ENCODE measurements at regions not wholly inside any gene's neighbourhood (a gene's known extent, or its start where the extent isn't known, plus 50 kb on each side); places are given as distances from the start of the nearest gene placed in this dataset.

- Histone ChIP-seq H3K4me3 (ENCODE audit: low read depth, low read length) (no peak overlapping the region), H3K36me3 (ENCODE audit: control insufficient read depth, insufficient read depth, low read length) (no peaks in the 10 kb centered on the region), H3K27me3 (ENCODE audit: control insufficient read depth, insufficient read depth, low read length) (no peaks in the 10 kb centered on the region)
- DNase-seq (ENCODE audit: low read depth) (no peak), FAIRE-seq (no peak)
- TF ChIP-seq, protein P1, sequence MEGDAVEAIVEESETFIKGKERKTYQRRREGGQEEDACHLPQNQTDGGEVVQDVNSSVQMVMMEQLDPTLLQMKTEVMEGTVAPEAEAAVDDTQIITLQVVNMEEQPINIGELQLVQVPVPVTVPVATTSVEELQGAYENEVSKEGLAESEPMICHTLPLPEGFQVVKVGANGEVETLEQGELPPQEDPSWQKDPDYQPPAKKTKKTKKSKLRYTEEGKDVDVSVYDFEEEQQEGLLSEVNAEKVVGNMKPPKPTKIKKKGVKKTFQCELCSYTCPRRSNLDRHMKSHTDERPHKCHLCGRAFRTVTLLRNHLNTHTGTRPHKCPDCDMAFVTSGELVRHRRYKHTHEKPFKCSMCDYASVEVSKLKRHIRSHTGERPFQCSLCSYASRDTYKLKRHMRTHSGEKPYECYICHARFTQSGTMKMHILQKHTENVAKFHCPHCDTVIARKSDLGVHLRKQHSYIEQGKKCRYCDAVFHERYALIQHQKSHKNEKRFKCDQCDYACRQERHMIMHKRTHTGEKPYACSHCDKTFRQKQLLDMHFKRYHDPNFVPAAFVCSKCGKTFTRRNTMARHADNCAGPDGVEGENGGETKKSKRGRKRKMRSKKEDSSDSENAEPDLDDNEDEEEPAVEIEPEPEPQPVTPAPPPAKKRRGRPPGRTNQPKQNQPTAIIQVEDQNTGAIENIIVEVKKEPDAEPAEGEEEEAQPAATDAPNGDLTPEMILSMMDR (IDR thresholded peaks at IDR 0.05; ENCODE audit: insufficient read depth, low read length, severe bottlenecking): no peak
Measured at GRCh38 chr22:48370508-48371325, 1457.0 kb downstream of the BRD1 start.

GRCh38 chr22:48369789-48370507 is 1457.7 kb downstream of the BRD1 start:
- Histone ChIP-seq H3K36me3 (ENCODE audit: control insufficient read depth, insufficient read depth, low read length) (no peaks in the 10 kb centered on the region), H3K4me3 (ENCODE audit: low read depth, low read length) (no peak overlapping the region), H3K27me3 (ENCODE audit: control insufficient read depth, insufficient read depth, low read length) (no peaks in the 10 kb centered on the region)
- TF ChIP-seq, protein P1 (IDR thresholded peaks at IDR 0.05; ENCODE audit: insufficient read depth, low read length, severe bottlenecking): no peak
- DNase-seq (ENCODE audit: low read depth) (no peak), FAIRE-seq (no peak)

GRCh38 chr22:48368975-48369525 is 1458.6 kb downstream of the BRD1 start:
- no peaks in the 10 kb centered on the region for H3K36me3 ChIP-seq (ENCODE audit: control insufficient read depth, insufficient read depth, low read length)
- FAIRE-seq (no peak), DNase-seq (ENCODE audit: low read depth) (no peak)
- no peak overlapping the region for H3K4me3 ChIP-seq (ENCODE audit: low read depth, low read length)
- TF ChIP-seq, protein P1 (IDR thresholded peaks at IDR 0.05; ENCODE audit: insufficient read depth, low read length, severe bottlenecking): no peak
- no peaks in the 10 kb centered on the region for H3K27me3 ChIP-seq (ENCODE audit: control insufficient read depth, insufficient read depth, low read length)

- no peak for DNase-seq (ENCODE audit: low read depth)
- Histone ChIP-seq H3K4me3 (ENCODE audit: low read depth, low read length) (no peak overlapping the region), H3K27me3 (ENCODE audit: control insufficient read depth, insufficient read depth, low read length) (no peaks in the 10 kb centered on the region), H3K36me3 (ENCODE audit: control insufficient read depth, insufficient read depth, low read length) (no peaks in the 10 kb centered on the region)
- TF ChIP-seq, protein P1 (IDR thresholded peaks at IDR 0.05; ENCODE audit: insufficient read depth, low read length, severe bottlenecking): no peak
- no peak for FAIRE-seq
Measured at GRCh38 chr22:48367731-48368130, 1459.9 kb downstream of the BRD1 start.

GRCh38 chr22:48366591-48366990 is 1461.1 kb downstream of the BRD1 start:
- Histone ChIP-seq H3K27me3 (ENCODE audit: control insufficient read depth, insufficient read depth, low read length) (no peaks in the 10 kb centered on the region), H3K4me3 (ENCODE audit: low read depth, low read length) (no peak overlapping the region), H3K36me3 (ENCODE audit: control insufficient read depth, insufficient read depth, low read length) (no peaks in the 10 kb centered on the region)
- FAIRE-seq: no peak
- DNase-seq (ENCODE audit: low read depth): no peak
- TF ChIP-seq, protein P1 (IDR thresholded peaks at IDR 0.05; ENCODE audit: insufficient read depth, low read length, severe bottlenecking): no peak

All from bronchial epithelial cell (primary cell).